Naive thymus-derived CD8-positive, alpha-beta T cell (primary cell): ENCODE measurements at regions not wholly inside any gene's neighbourhood (a gene's known extent, or its start where the extent isn't known, plus 50 kb on each side); places are given as distances from the start of the nearest gene placed in this dataset.

Experiments
- ATAC-seq, 2 donors: fragments of 150-1000 bp; cut with Tn5 transposase in 1 of 2; sonication (Bioruptor Pico), chemical (Tn5 transposase) in 1 of 2; 1 replicate in 1 of 2; 2 replicates in 1 of 2; pipeline ENCODE4 v1.10.0; 2021; ENCODE audit warnings: mild to moderate bottlenecking in 2 of 2, moderate library complexity in 2 of 2
- POLR2A ChIA-PET: fragments of 350-600 bp; sonication (Branson Sonifier 250); formaldehyde crosslinking; loops from one replicate; lab custom pipeline; 2021; ENCODE audit warnings: antibody characterized with exemption; lab: Charles Lee
- DNase-seq, 10 donors: peaks; one replicate each; pipeline versions ENCODE4 v3.0.0 to v3.0.0-alpha.2; 2020 to 2022
- H3K27ac Mint-ChIP-seq, 10 donors: one replicate each; pipeline ENCODE4 v1.8.0; 2020 to 2022; ENCODE audit warnings: mild to moderate bottlenecking in 10 of 10, mixed read lengths in 10 of 10, moderate library complexity in 4 of 10, inconsistent platforms in 1 of 10
- H3K27me3 Mint-ChIP-seq, 5 donors: one replicate each; pipeline ENCODE4 v1.8.0; 2021 to 2022; ENCODE audit warnings: mixed read lengths in 5 of 5
- H3K36me3 Mint-ChIP-seq, 3 donors: one replicate each; pipeline ENCODE4 v1.8.0; 2020 to 2022; ENCODE audit warnings: mixed read lengths in 3 of 3, mild to moderate bottlenecking in 2 of 3, inconsistent platforms in 1 of 3
- H3K4me1 Mint-ChIP-seq, 4 donors: one replicate each; pipeline ENCODE4 v1.8.0; 2021 to 2022; ENCODE audit warnings: mixed read lengths in 4 of 4
- H3K4me3 Mint-ChIP-seq, 10 donors: one replicate each; pipeline ENCODE4 v1.8.0; 2020 to 2022; ENCODE audit warnings: mild to moderate bottlenecking in 10 of 10, mixed read lengths in 10 of 10, moderate library complexity in 6 of 10, inconsistent platforms in 1 of 10
- H3K9me3 Mint-ChIP-seq, 9 donors: one replicate each; pipeline ENCODE4 v1.8.0; 2020 to 2022; ENCODE audit warnings: mixed read lengths in 9 of 9, mild to moderate bottlenecking in 3 of 9, inconsistent platforms in 1 of 9, moderate library complexity in 1 of 9

DNA sequence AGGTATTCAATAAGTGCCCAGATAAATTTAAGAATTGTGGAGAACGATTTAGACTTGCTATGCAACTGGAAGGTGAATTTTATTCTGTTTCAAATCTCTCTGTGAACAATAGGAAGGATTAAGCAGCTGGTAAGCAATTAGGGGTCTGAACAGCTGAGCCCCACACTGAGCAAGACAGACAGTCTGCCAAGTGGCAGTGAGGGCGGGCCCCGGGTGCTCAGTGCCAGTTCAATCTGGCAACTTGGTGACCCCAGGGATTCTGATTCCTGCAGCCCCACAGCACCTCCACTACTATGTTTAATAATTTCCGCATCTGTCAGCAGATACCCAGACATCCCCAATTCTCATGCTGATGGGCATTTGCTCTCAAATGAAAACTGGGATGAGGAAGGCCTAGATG is 317.3 kb downstream of the PPP1R2C start:
- ATAC-seq (no peak), DNase-seq (no peak)
- Mint-ChIP-seq H3K36me3 (no peaks in the 10 kb centered on the region), H3K4me3 (no peak overlapping the region), H3K27ac (no peak overlapping the region), H3K9me3 (peaks cover 0 to 8% (median 0%) of the 10 kb centered on the region in 9 donors), H3K4me1 (peaks cover 0 to 2% (median 0%) of the 10 kb centered on the region in 4 donors), H3K27me3 (no peaks in the 10 kb centered on the region)
- POLR2A ChIA-PET: no interaction called here

- POLR2A ChIA-PET: no interaction called here
- Mint-ChIP-seq H3K4me3 (no peak overlapping the region), H3K36me3 (no peaks in the 10 kb centered on the region), H3K9me3 (peaks cover 0 to 8% (median 0%) of the 10 kb centered on the region in 9 donors), H3K4me1 (peaks cover 0 to 2% (median 0%) of the 10 kb centered on the region in 4 donors), H3K27me3 (no peaks in the 10 kb centered on the region), H3K27ac (no peak overlapping the region)
- no peak for ATAC-seq
- no peak for DNase-seq
These were observed 318.2 kb downstream of the PPP1R2C start for GRCh38 chrX:42459735-42460134.

GRCh38 chrX:42456176-42456700 is 321.7 kb downstream of the PPP1R2C start:
- H3K27ac Mint-ChIP-seq: no peak overlapping the region
- ATAC-seq (no peak), DNase-seq (no peak)
- H3K4me1 Mint-ChIP-seq: peaks cover 0 to 5% (median 0%) of the 10 kb centered on the region in 4 donors
- no peak overlapping the region for H3K4me3 Mint-ChIP-seq
- peaks cover 0 to 4% (median 0%) of the 10 kb centered on the region in 9 donors for H3K9me3 Mint-ChIP-seq
- POLR2A ChIA-PET: no interaction called here
- H3K36me3 Mint-ChIP-seq: no peaks in the 10 kb centered on the region
- H3K27me3 Mint-ChIP-seq: no peaks in the 10 kb centered on the region

DNA sequence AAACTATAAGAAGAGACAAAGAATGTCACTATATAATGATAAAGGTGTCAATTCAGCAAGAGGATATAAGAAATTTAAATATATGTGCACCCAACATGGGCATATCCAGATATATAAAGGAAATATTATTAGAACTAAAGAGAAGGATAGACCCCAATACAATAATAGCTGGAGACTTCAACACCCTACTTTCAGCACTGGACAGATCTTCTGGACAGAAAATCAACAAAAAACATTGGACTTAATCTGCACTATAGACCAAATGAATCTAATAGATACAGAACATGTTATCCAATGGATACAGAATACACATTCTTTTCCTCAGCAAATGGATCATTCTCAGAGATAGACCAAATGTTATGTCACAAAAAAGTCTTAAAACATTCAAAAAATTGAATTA is 327.7 kb downstream of the PPP1R2C start:
- Mint-ChIP-seq H3K4me3 (no peak overlapping the region), H3K27me3 (no peaks in the 10 kb centered on the region), H3K27ac (no peak overlapping the region), H3K4me1 (peaks cover 0 to 5% (median 0%) of the 10 kb centered on the region in 4 donors), H3K9me3 (peaks cover 0 to 17% (median 5%) of the 10 kb centered on the region in 9 donors), H3K36me3 (peaks cover 0 to 9% (median 4%) of the 10 kb centered on the region in 3 donors)
- POLR2A ChIA-PET: no interaction called here
- no peak for DNase-seq
- no peak for ATAC-seq

DNA sequence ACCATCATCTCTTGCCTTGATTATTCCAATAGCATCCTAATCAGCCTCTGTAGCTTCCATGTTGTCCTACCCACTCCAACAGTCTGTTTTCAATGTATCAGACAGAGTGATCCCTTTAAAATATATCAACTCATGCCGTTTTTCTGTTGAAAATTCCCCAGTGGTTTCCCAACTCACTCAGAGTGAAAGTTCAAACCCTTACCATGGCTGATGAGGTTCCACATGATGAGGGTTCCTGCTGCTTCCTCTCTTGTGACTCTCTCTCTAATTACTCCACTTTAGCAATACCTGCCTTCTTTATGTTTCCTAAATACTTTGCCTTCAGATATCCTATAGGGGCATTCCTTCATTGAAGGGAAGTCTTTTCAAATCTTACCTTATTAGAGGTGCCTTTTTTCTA is 334.7 kb downstream of the PPP1R2C start:
- POLR2A ChIA-PET: no interaction called here

DNA sequence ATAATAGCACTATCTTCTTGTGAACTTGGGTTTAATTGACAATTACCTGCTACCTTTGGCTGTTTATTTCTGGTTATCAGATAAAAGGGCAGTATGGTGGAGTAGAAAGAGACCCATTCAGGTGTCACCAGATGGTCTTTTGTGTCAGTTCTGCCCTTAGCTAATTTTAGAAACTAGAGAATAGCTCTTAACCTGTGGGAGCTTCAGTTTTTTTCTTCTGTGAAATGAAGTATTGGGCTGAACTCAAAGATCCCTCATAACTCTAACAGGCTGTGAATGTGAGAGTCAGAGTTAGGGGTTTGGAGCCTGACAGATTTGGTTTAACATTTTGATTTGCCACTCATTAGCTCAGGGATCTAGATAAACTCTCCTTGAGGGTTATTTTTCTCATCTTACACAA is 335.2 kb downstream of the PPP1R2C start:
- Mint-ChIP-seq H3K4me1 (peaks cover 0 to 5% (median under 1%) of the 10 kb centered on the region in 4 donors), H3K27me3 (no peaks in the 10 kb centered on the region), H3K27ac (no peak overlapping the region), H3K4me3 (no peak overlapping the region), H3K36me3 (peaks cover 0 to 12% (median 5%) of the 10 kb centered on the region in 3 donors), H3K9me3 (peaks cover 0 to 14% (median 7%) of the 10 kb centered on the region in 9 donors)
- DNase-seq (no peak), ATAC-seq (no peak)
- POLR2A ChIA-PET: no interaction called here

More for the DNA sequence above, 334.7 kb downstream of the PPP1R2C start:
- Mint-ChIP-seq H3K27me3 (no peaks in the 10 kb centered on the region), H3K9me3 (peaks cover 0 to 14% (median 7%) of the 10 kb centered on the region in 9 donors), H3K27ac (no peak overlapping the region), H3K4me1 (peaks cover 0 to under 1% (median 0%) of the 10 kb centered on the region in 4 donors), H3K4me3 (no peak overlapping the region), H3K36me3 (peaks cover 0 to 12% (median 5%) of the 10 kb centered on the region in 3 donors)
- DNase-seq: no peak
- no peak for ATAC-seq

- H3K36me3 Mint-ChIP-seq: peaks cover 0 to 5% (median 5%) of the 10 kb centered on the region in 3 donors
- ATAC-seq: no peak
- no peaks in the 10 kb centered on the region for H3K27me3 Mint-ChIP-seq
- POLR2A ChIA-PET: no interaction called here
- peaks cover 0 to 7% (median 4%) of the 10 kb centered on the region in 9 donors for H3K9me3 Mint-ChIP-seq
- H3K27ac Mint-ChIP-seq: no peak overlapping the region
- no peak for DNase-seq
- no peak overlapping the region for H3K4me3 Mint-ChIP-seq
- H3K4me1 Mint-ChIP-seq: peaks cover 4 to 23% (median 14%) of the 10 kb centered on the region in 4 donors
These were observed 340.8 kb downstream of the PPP1R2C start for GRCh38 chrX:42437211-42437610.

GRCh38 chrX:42434458-42435166 is 343.4 kb downstream of the PPP1R2C start:
- no peak for DNase-seq
- Mint-ChIP-seq H3K27me3 (no peaks in the 10 kb centered on the region), H3K4me3 (no peak overlapping the region), H3K27ac (no peak overlapping the region), H3K36me3 (peaks cover 0 to 5% (median 5%) of the 10 kb centered on the region in 3 donors), H3K9me3 (peaks cover 0 to 11% (median 4%) of the 10 kb centered on the region in 9 donors), H3K4me1 (peaks cover 4 to 23% (median 14%) of the 10 kb centered on the region in 4 donors)
- no peak for ATAC-seq
- POLR2A ChIA-PET: no interaction called here

DNA sequence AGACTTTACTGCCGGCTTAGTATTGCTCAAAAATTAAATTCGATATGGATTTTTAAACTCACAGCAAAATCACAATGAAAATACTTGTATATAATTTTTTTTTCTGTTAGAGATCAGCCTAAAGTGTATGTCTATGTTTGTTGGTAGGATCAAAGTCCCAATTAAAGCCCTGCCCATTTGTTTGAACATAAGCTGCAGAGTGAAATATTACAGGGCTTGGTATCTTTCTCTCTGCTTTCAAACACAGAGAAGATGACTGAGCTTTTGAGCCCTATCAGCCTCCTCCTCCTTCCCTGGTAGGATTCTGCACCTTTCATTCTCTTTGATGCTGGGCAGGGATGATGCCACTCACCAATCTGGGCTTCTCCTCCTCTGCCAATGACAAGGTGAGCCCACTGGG is 345.4 kb downstream of the PPP1R2C start:
- Mint-ChIP-seq H3K4me3 (no peak overlapping the region), H3K4me1 (peaks cover 4 to 16% (median 12%) of the 10 kb centered on the region in 4 donors), H3K36me3 (peaks cover 0 to 5% (median 5%) of the 10 kb centered on the region in 3 donors), H3K27me3 (no peaks in the 10 kb centered on the region), H3K27ac (no peak overlapping the region), H3K9me3 (peaks cover 0 to 11% (median 4%) of the 10 kb centered on the region in 9 donors)
- POLR2A ChIA-PET: no interaction called here
- ATAC-seq (no peak), DNase-seq (no peak)

GRCh38 chrX:42422961-42423360 is 355.0 kb downstream of the PPP1R2C start:
- Mint-ChIP-seq H3K27ac (no peak overlapping the region), H3K36me3 (no peaks in the 10 kb centered on the region), H3K27me3 (no peaks in the 10 kb centered on the region), H3K4me1 (peaks cover 0 to 2% (median 0%) of the 10 kb centered on the region in 4 donors), H3K4me3 (no peak overlapping the region), H3K9me3 (peaks cover 0 to 4% (median 0%) of the 10 kb centered on the region in 9 donors)
- POLR2A ChIA-PET: no interaction called here
- no peak for DNase-seq
- no peak for ATAC-seq

GRCh38 chrX:42420426-42420825 is 357.5 kb downstream of the PPP1R2C start:
- H3K9me3 Mint-ChIP-seq: peaks cover 0 to 3% (median 0%) of the 10 kb centered on the region in 9 donors
- no peak overlapping the region for H3K4me3 Mint-ChIP-seq
- H3K27me3 Mint-ChIP-seq: no peaks in the 10 kb centered on the region
- ATAC-seq: no peak
- H3K4me1 Mint-ChIP-seq: peaks cover 0 to 2% (median 0%) of the 10 kb centered on the region in 4 donors
- DNase-seq: no peak
- POLR2A ChIA-PET: no interaction called here
- no peaks in the 10 kb centered on the region for H3K36me3 Mint-ChIP-seq
- H3K27ac Mint-ChIP-seq: no peak overlapping the region

DNA sequence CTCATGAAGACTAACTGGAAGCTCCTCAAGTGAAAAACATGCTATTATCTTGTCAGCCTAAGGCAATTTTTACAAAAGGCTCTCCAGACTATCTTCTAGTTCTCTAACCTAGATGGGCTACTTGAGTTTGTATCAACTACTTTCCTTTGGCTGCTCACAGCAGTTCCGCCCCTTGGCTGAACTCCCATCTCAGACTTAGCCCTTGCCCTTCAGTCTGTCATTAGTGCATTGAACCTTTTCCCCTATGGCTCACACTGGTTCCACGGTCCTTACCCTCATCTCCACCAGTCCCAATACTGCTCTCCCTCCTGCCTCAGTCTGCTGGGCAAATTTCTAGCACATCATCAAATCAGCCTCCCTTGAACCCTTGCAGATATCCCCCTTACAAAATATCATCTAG is 362.3 kb downstream of the PPP1R2C start:
- peaks cover 4 to 9% (median 6%) of the 10 kb centered on the region in 4 donors for H3K4me1 Mint-ChIP-seq
- H3K9me3 Mint-ChIP-seq: peaks cover 2 to 24% (median 11%) of the 10 kb centered on the region in 9 donors
- ATAC-seq (no peak), DNase-seq (no peak)
- no peak overlapping the region for H3K4me3 Mint-ChIP-seq
- no peaks in the 10 kb centered on the region for H3K27me3 Mint-ChIP-seq
- H3K36me3 Mint-ChIP-seq: peaks cover 0 to 22% (median 6%) of the 10 kb centered on the region in 3 donors
- POLR2A ChIA-PET: no interaction called here
- H3K27ac Mint-ChIP-seq: no peak overlapping the region

GRCh38 chrX:42414057-42414456 is 363.9 kb downstream of the PPP1R2C start:
- H3K9me3 Mint-ChIP-seq: peaks cover 2 to 34% (median 14%) of the 10 kb centered on the region in 9 donors
- no peak overlapping the region for H3K27ac Mint-ChIP-seq
- H3K4me3 Mint-ChIP-seq: no peak overlapping the region
- no peak for DNase-seq
- H3K4me1 Mint-ChIP-seq: peaks cover 5 to 16% (median 10%) of the 10 kb centered on the region in 4 donors
- no peaks in the 10 kb centered on the region for H3K27me3 Mint-ChIP-seq
- POLR2A ChIA-PET: no interaction called here
- ATAC-seq: no peak
- peaks cover 0 to 24% (median 6%) of the 10 kb centered on the region in 3 donors for H3K36me3 Mint-ChIP-seq
